H9 (cell line): ENCODE measurements at regions not wholly inside any gene's neighbourhood (a gene's known extent, or its start where the extent isn't known, plus 50 kb on each side); places are given as distances from the start of the nearest gene placed in this dataset.

Source experiments
- DNase-seq: peaks from one replicate; pipeline ENCODE4 v3.0.0-alpha.2; 2017
- H2AFZ ChIP-seq: one replicate; pipeline ENCODE4 v1.6.1; 2013; ENCODE audit warnings: mild to moderate bottlenecking, low read length, control low read depth, moderate library complexity
- H2AK5ac ChIP-seq: 2 replicates; pipeline ENCODE4 v1.6.1; 2013; ENCODE audit warnings: low read length, control low read depth, mixed read lengths; ENCODE audit not compliant: insufficient read length
- H2BK120ac ChIP-seq: one replicate; pipeline ENCODE4 v1.6.1; 2013; ENCODE audit warnings: low read depth, mild to moderate bottlenecking, low read length, control low read depth, inconsistent platforms; ENCODE audit not compliant: poor library complexity, severe bottlenecking
- H2BK12ac ChIP-seq: 2 replicates; pipeline ENCODE4 v1.6.1; 2013; ENCODE audit warnings: low read length, control low read depth, mixed read lengths, low read depth; ENCODE audit not compliant: insufficient read length
- H2BK15ac ChIP-seq: 2 replicates; pipeline ENCODE4 v1.6.1; 2013; ENCODE audit warnings: low read depth, low read length, control low read depth
- H2BK20ac ChIP-seq: one replicate; pipeline ENCODE4 v1.6.1; 2013; ENCODE audit warnings: low read depth, mild to moderate bottlenecking, low read length, control low read depth, inconsistent platforms; ENCODE audit not compliant: poor library complexity, severe bottlenecking
- H2BK5ac ChIP-seq: 2 replicates; pipeline ENCODE4 v1.6.1; 2013; ENCODE audit warnings: low read length, control low read depth, mixed read lengths; ENCODE audit not compliant: insufficient read length
- H3K14ac ChIP-seq: 2 replicates; pipeline ENCODE4 v1.6.1; 2013; ENCODE audit warnings: low read length, control low read depth; ENCODE audit not compliant: insufficient read depth
- H3K18ac ChIP-seq: 2 replicates; pipeline ENCODE4 v1.6.1; 2013; ENCODE audit warnings: low read depth, mild to moderate bottlenecking, mixed read lengths, low read length, control low read depth; ENCODE audit not compliant: insufficient read length
- H3K23ac ChIP-seq: 2 replicates; pipeline ENCODE4 v1.6.1; 2013; ENCODE audit warnings: low read length, control low read depth, mixed read lengths, low read depth; ENCODE audit not compliant: insufficient read length
- H3K23me2 ChIP-seq: 2 replicates; pipeline ENCODE4 v1.6.1; 2013; ENCODE audit warnings: low read depth, mild to moderate bottlenecking, mixed read lengths, low read length, control low read depth; ENCODE audit not compliant: insufficient read length, poor library complexity, severe bottlenecking
- H3K27ac ChIP-seq: 2 replicates; pipeline ENCODE4 v1.5.1; 2013; ENCODE audit warnings: low read length, control low read depth, mixed read lengths, low read depth; ENCODE audit not compliant: insufficient read length
- H3K27me3 ChIP-seq: 2 replicates; pipeline ENCODE4 v1.6.1; 2013; ENCODE audit warnings: low read length, control low read depth, inconsistent platforms; ENCODE audit not compliant: insufficient read depth
- H3K4ac ChIP-seq: 2 replicates; pipeline ENCODE4 v1.6.1; 2013; ENCODE audit warnings: low read depth, mild to moderate bottlenecking, control low read depth, inconsistent platforms, low read length, moderate library complexity
- H3K4me1 ChIP-seq: 2 replicates; pipeline ENCODE4 v1.6.1; 2013; ENCODE audit warnings: low read length, control low read depth, inconsistent platforms; ENCODE audit not compliant: insufficient read depth
- H3K4me2 ChIP-seq: 2 replicates; pipeline ENCODE4 v1.6.1; 2013; ENCODE audit warnings: low read length, control low read depth, mixed read lengths; ENCODE audit not compliant: insufficient read length, insufficient read depth
- H3K56ac ChIP-seq: 2 replicates; pipeline ENCODE4 v1.6.1; 2013; ENCODE audit warnings: low read depth, mild to moderate bottlenecking, mixed read lengths, low read length, control low read depth; ENCODE audit not compliant: insufficient read length
- H3K79me1 ChIP-seq: 2 replicates; pipeline ENCODE4 v1.6.1; 2013; ENCODE audit warnings: low read depth, mild to moderate bottlenecking, moderate library complexity, low read length, control low read depth, inconsistent platforms; ENCODE audit not compliant: insufficient read depth, poor library complexity, severe bottlenecking
- H3K79me2 ChIP-seq: 2 replicates; pipeline ENCODE4 v1.6.1; 2013; ENCODE audit warnings: low read length, control low read depth, inconsistent platforms; ENCODE audit not compliant: insufficient read depth
- H3K9ac ChIP-seq: 2 replicates; pipeline ENCODE4 v1.6.1; 2013; ENCODE audit warnings: low read length, control low read depth, mixed read lengths; ENCODE audit not compliant: insufficient read length; ENCODE audit errors: extremely low read depth
- H3K9me3 ChIP-seq: one replicate; pipeline ENCODE4 v1.6.1; 2013; ENCODE audit warnings: low read depth, low read length, inconsistent platforms; ENCODE audit not compliant: control insufficient read depth
- H3T11ph ChIP-seq: one replicate; pipeline ENCODE4 v1.6.1; 2013; ENCODE audit warnings: mild to moderate bottlenecking, low read length, control low read depth, inconsistent platforms
- H4K20me1 ChIP-seq: one replicate; pipeline ENCODE4 v1.6.1; 2013; ENCODE audit not compliant: control insufficient read depth, insufficient read length, insufficient read depth
- H4K5ac ChIP-seq: 2 replicates; pipeline ENCODE4 v1.6.1; 2013; ENCODE audit warnings: low read depth, mild to moderate bottlenecking, mixed read lengths, low read length, control low read depth; ENCODE audit not compliant: insufficient read length
- H4K8ac ChIP-seq: replicated peaks from 2 replicates; pipeline ENCODE4 v1.6.1; 2013; ENCODE audit warnings: low read length, control low read depth, mixed read lengths, low read depth; ENCODE audit not compliant: insufficient read length
- H4K91ac ChIP-seq: 2 replicates; pipeline ENCODE4 v1.6.1; 2013; ENCODE audit warnings: low read depth, mild to moderate bottlenecking, moderate library complexity, mixed read lengths, low read length, control low read depth; ENCODE audit not compliant: insufficient read length
- H3K27ac Mint-ChIP-seq, 3 experiments: 2 replicates in 2 of 3; 3 replicates in 1 of 3; pipeline ENCODE4 v1.8.0; 2020 to 2021; ENCODE audit warnings: mixed read lengths in 3 of 3, mild to moderate bottlenecking in 1 of 3, moderate library complexity in 1 of 3
- H3K27me3 Mint-ChIP-seq: 2 replicates; pipeline ENCODE4 v1.8.0; 2021; ENCODE audit warnings: low read depth, mild to moderate bottlenecking, moderate library complexity, mixed read lengths
- H3K36me3 Mint-ChIP-seq, 3 experiments: 2 replicates in 2 of 3; 3 replicates in 1 of 3; pipeline ENCODE4 v1.8.0; 2020 to 2021; ENCODE audit warnings: low read depth in 3 of 3, mixed read lengths in 3 of 3; ENCODE audit not compliant: insufficient read depth in 1 of 3
- H3K4me1 Mint-ChIP-seq, 2 experiments: 2 replicates each; pipeline ENCODE4 v1.8.0; 2020; ENCODE audit warnings: mixed read lengths in 2 of 2
- H3K4me3 Mint-ChIP-seq, 2 experiments: 2 replicates in 1 of 2; 3 replicates in 1 of 2; pipeline ENCODE4 v1.8.0; 2020 to 2021; ENCODE audit warnings: mild to moderate bottlenecking in 2 of 2, mixed read lengths in 2 of 2, moderate library complexity in 1 of 2
- H3K9me3 Mint-ChIP-seq, 2 experiments: 2 replicates in 1 of 2; 3 replicates in 1 of 2; pipeline ENCODE4 v1.8.0; 2020; ENCODE audit warnings: mild to moderate bottlenecking in 2 of 2, mixed read lengths in 2 of 2, moderate library complexity in 1 of 2
- WGBS: extraction: QIAGEN DNeasy Blood & Tissue Kit; methylation state at CpG from one replicate; pipeline ENCODE4 v1.1.7; 2013; ENCODE audit warnings: missing lambda C conversion rate, low lambda C conversion rate, mixed read lengths; ENCODE audit not compliant: insufficient read length; ENCODE audit errors: extremely low coverage; 5-methylcytosine and 5-hydroxymethylcytosine counted together
- TF ChIP-seq, protein P1 (sequence below): fragments of 200-600 bp; sonication (generic); conservative IDR thresholded peaks from 3 replicates; pipeline ENCODE4 v1.8.0; 2021; ENCODE audit warnings: antibody characterized with exemption, mild to moderate bottlenecking

DNA sequence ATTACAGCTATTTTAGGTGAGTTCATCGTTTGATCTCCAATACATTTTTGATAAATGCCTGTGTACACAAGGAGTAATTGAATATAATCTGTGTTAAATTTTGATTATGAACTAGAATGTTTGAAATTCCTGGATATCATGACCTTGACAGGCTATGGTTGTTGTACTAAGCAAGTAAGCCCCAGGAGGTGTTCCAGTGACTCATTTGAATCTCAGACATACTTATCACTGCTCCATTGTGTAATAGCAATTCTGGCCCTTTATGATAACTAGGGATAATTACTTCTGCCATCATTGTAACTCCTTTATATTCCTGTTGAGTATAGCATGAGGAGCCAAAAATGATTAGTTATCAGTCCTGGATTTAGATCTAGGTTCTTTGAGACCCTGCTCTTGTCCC is 1424.6 kb upstream of the ADGRB3 start:
- TF ChIP-seq, protein P1, sequence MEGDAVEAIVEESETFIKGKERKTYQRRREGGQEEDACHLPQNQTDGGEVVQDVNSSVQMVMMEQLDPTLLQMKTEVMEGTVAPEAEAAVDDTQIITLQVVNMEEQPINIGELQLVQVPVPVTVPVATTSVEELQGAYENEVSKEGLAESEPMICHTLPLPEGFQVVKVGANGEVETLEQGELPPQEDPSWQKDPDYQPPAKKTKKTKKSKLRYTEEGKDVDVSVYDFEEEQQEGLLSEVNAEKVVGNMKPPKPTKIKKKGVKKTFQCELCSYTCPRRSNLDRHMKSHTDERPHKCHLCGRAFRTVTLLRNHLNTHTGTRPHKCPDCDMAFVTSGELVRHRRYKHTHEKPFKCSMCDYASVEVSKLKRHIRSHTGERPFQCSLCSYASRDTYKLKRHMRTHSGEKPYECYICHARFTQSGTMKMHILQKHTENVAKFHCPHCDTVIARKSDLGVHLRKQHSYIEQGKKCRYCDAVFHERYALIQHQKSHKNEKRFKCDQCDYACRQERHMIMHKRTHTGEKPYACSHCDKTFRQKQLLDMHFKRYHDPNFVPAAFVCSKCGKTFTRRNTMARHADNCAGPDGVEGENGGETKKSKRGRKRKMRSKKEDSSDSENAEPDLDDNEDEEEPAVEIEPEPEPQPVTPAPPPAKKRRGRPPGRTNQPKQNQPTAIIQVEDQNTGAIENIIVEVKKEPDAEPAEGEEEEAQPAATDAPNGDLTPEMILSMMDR: no peak
- no peak overlapping the region for H3K18ac ChIP-seq
- no peak overlapping the region for H3K4me2 ChIP-seq
- WGBS: no CpG with 5 or more reads among the region's 1 CpG
- H2BK12ac ChIP-seq: no peak overlapping the region
- no peak overlapping the region for H2BK120ac ChIP-seq
- no peak overlapping the region for H3K56ac ChIP-seq
- H3K4me3 Mint-ChIP-seq: no peak overlapping the region
- no peak overlapping the region for H3K9ac ChIP-seq
- no peak for DNase-seq
- H3K27me3 Mint-ChIP-seq: no peaks in the 10 kb centered on the region
- H2AK5ac ChIP-seq: no peak overlapping the region
- H3T11ph ChIP-seq: no peak overlapping the region
- H3K14ac ChIP-seq: no peak overlapping the region
- H3K9me3 ChIP-seq: no peaks in the 10 kb centered on the region
- no peak overlapping the region for H3K4ac ChIP-seq
- H3K23ac ChIP-seq: no peak overlapping the region
- H3K4me1 ChIP-seq: no peaks in the 10 kb centered on the region
- no peaks in the 10 kb centered on the region for H4K20me1 ChIP-seq
- H3K36me3 Mint-ChIP-seq: no peaks in the 10 kb centered on the region
- no peak overlapping the region for H2BK15ac ChIP-seq
- no peaks in the 10 kb centered on the region for H3K9me3 Mint-ChIP-seq
- H2AFZ ChIP-seq: no peak overlapping the region
- no peaks in the 10 kb centered on the region for H3K23me2 ChIP-seq
- H4K91ac ChIP-seq: no peak overlapping the region
- H2BK5ac ChIP-seq: no peak overlapping the region
- H4K5ac ChIP-seq: no peak overlapping the region
- H3K27ac ChIP-seq: no peak overlapping the region
- H3K79me2 ChIP-seq: no peaks in the 10 kb centered on the region
- no peaks in the 10 kb centered on the region for H3K27me3 ChIP-seq
- no peaks in the 10 kb centered on the region for H3K79me1 ChIP-seq
- no peak overlapping the region for H2BK20ac ChIP-seq
- H3K27ac Mint-ChIP-seq: no peak overlapping the region
- H4K8ac ChIP-seq: no peak overlapping the region
- no peaks in the 10 kb centered on the region for H3K4me1 Mint-ChIP-seq
